ENCODE measurements at regions not wholly inside any gene's neighbourhood (a gene's known extent, or its start where the extent isn't known, plus 50 kb on each side); places are given as distances from the start of the nearest gene placed in this dataset.

- TF ChIP-seq CTCF (IDR thresholded peaks at IDR 0.05) (no peak), ATF1 (CRISPR knock-in tag; IDR thresholded peaks at IDR 0.05) (no peak), FOXP1 (CRISPR knock-in tag; IDR thresholded peaks at IDR 0.05; ENCODE audit: borderline replicate concordance) (no peak), FOXJ3 (CRISPR knock-in tag; IDR thresholded peaks at IDR 0.05; ENCODE audit: borderline replicate concordance) (no peak)
Observed at GRCh38 chr10:6748981-6749635, 169.0 kb upstream of the PRKCQ start.
